MM.1S (cell line): ENCODE measurements at regions not wholly inside any gene's neighbourhood (a gene's known extent, or its start where the extent isn't known, plus 50 kb on each side); places are given as distances from the start of the nearest gene placed in this dataset.
A peak's percentile ranks its signal among the peaks of the same experiment; 100 is the strongest.

Experiments
- DNase-seq: peaks from one replicate; pipeline ENCODE4 v3.0.0-alpha.2; 2015
- H2AFZ ChIP-seq: fragments of 300-600 bp; sonication (generic); 2 replicates; pipeline ENCODE4 v1.6.0; 2016; ENCODE audit warnings: antibody characterized with exemption, low read length
- H3F3A ChIP-seq: fragments of 300-600 bp; sonication (generic); 2 replicates; pipeline ENCODE4 v1.6.1; 2016; ENCODE audit warnings: mild to moderate bottlenecking, antibody characterized with exemption, low read length, moderate library complexity, mixed read lengths; ENCODE audit not compliant: insufficient read depth
- H3K27ac ChIP-seq: fragments of 300-600 bp; sonication (generic); 2 replicates; pipeline ENCODE4 v1.5.1; 2016; ENCODE audit warnings: mild to moderate bottlenecking, low read length
- H3K27me3 ChIP-seq: fragments of 300-600 bp; sonication (generic); replicated peaks from 2 replicates; pipeline ENCODE4 v1.6.0; 2016; ENCODE audit warnings: low read length; ENCODE audit not compliant: insufficient read depth
- H3K36me3 ChIP-seq: fragments of 300-600 bp; sonication (generic); replicated peaks from 2 replicates; pipeline ENCODE4 v1.6.1; 2016; ENCODE audit warnings: mild to moderate bottlenecking, low read length, mixed read lengths; ENCODE audit not compliant: insufficient read depth
- H3K4me1 ChIP-seq: fragments of 300-600 bp; sonication (generic); 2 replicates; pipeline ENCODE4 v1.6.1; 2016; ENCODE audit warnings: low read length, mixed read lengths
- H3K4me2 ChIP-seq: fragments of 300-600 bp; sonication (generic); 2 replicates; pipeline ENCODE4 v1.6.0; 2016; ENCODE audit warnings: low read depth, low read length
- H3K4me3 ChIP-seq: fragments of 300-600 bp; sonication (generic); 2 replicates; pipeline ENCODE4 v1.5.1; 2016; ENCODE audit warnings: low read length, mixed read lengths
- H3K79me2 ChIP-seq: fragments of 300-600 bp; sonication (generic); 2 replicates; pipeline ENCODE4 v1.6.1; 2016; ENCODE audit warnings: mixed run types, low read length, mixed read lengths
- H3K9ac ChIP-seq: fragments of 300-600 bp; sonication (generic); 2 replicates; pipeline ENCODE4 v1.6.1; 2016; ENCODE audit warnings: low read length, mixed read lengths
- H3K9me2 ChIP-seq: fragments of 300-600 bp; sonication (generic); replicated peaks from 2 replicates; pipeline ENCODE4 v1.6.1; 2016; ENCODE audit warnings: mild to moderate bottlenecking, low read length, mixed read lengths; ENCODE audit not compliant: insufficient read depth
- H3K9me3 ChIP-seq: fragments of 300-600 bp; sonication (generic); replicated peaks from 2 replicates; pipeline ENCODE4 v1.6.1; 2016; ENCODE audit warnings: mild to moderate bottlenecking, low read length, mixed read lengths; ENCODE audit not compliant: insufficient read depth
- H4K20me1 ChIP-seq: fragments of 300-600 bp; sonication (generic); 2 replicates; pipeline ENCODE4 v1.6.1; 2016; ENCODE audit warnings: mild to moderate bottlenecking, low read length, moderate library complexity, mixed read lengths; ENCODE audit not compliant: insufficient read depth
- EZH2 ChIP-seq: fragments of 300-600 bp; sonication (generic); optimal IDR thresholded peaks from 2 replicates; pipeline ENCODE3; 2017; ENCODE audit warnings: low read depth, mild to moderate bottlenecking, antibody characterized with exemption, low read length, mixed read lengths
- EZH2phosphoT487 ChIP-seq: fragments of 300-600 bp; sonication (generic); IDR thresholded peaks from 2 replicates; pipeline ENCODE4 v1.6.1; 2018; ENCODE audit warnings: antibody characterized with exemption, low read length
- TF ChIP-seq, protein P1 (sequence below): fragments of 300-600 bp; sonication (generic); IDR thresholded peaks from 2 replicates; pipeline ENCODE4 v1.5.1; 2016; ENCODE audit warnings: antibody characterized with exemption, low read length, mixed read lengths

DNA sequence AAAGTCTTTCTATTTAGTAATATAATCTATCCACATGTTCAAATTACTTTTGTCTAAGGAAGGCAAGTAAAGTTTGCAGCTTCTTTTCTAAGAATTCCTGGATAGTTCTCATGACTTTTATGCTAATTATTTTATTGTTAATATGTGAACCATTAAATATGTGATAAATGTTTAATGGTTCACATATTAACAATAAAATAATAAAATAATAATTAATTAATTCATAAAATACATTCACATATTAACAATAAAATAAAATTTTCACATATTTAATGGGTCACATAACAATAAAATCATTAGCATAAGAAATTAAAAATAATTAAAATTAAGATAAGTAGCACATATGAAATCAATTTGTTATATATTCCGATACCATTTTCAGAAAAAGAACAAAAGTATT lies 1352.4 kb downstream of the ARAP2 start:
- no peak overlapping the region for H3K9ac ChIP-seq
- H4K20me1 ChIP-seq: no peaks in the 10 kb centered on the region
- H3K4me1 ChIP-seq: no peaks in the 10 kb centered on the region
- no peak overlapping the region for H2AFZ ChIP-seq
- no peaks in the 10 kb centered on the region for H3K9me3 ChIP-seq
- no peaks in the 10 kb centered on the region for H3K36me3 ChIP-seq
- H3K4me3 ChIP-seq: no peak overlapping the region
- no peaks in the 10 kb centered on the region for H3K27me3 ChIP-seq
- no peak overlapping the region for H3K4me2 ChIP-seq
- no peaks in the 10 kb centered on the region for H3K79me2 ChIP-seq
- DNase-seq: no peak
- TF ChIP-seq EZH2: no peak
- TF ChIP-seq EZH2phosphoT487: no peak
- TF ChIP-seq, protein P1, sequence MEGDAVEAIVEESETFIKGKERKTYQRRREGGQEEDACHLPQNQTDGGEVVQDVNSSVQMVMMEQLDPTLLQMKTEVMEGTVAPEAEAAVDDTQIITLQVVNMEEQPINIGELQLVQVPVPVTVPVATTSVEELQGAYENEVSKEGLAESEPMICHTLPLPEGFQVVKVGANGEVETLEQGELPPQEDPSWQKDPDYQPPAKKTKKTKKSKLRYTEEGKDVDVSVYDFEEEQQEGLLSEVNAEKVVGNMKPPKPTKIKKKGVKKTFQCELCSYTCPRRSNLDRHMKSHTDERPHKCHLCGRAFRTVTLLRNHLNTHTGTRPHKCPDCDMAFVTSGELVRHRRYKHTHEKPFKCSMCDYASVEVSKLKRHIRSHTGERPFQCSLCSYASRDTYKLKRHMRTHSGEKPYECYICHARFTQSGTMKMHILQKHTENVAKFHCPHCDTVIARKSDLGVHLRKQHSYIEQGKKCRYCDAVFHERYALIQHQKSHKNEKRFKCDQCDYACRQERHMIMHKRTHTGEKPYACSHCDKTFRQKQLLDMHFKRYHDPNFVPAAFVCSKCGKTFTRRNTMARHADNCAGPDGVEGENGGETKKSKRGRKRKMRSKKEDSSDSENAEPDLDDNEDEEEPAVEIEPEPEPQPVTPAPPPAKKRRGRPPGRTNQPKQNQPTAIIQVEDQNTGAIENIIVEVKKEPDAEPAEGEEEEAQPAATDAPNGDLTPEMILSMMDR: no peak
- no peaks in the 10 kb centered on the region for H3F3A ChIP-seq
- H3K27ac ChIP-seq: no peak overlapping the region
- H3K9me2 ChIP-seq: no peaks in the 10 kb centered on the region

DNA sequence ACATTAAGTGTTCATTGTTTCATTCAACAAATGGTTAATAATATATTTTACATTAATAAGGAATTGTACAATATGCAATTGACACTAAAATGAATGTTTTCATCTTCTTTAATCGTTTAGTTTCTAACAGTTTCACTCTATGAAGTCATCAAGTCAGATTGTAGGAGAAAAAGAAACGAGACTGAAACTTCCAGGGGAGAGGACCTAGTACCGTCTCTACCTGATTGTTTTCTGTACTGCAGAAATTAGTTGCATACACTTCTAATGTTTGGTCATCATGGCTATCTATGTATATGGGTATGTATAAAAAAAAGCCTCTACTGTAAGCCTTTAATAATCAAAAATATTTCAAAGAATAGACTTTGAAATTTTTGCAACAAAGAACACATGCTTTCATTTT lies 1350.9 kb downstream of the ARAP2 start:
- no peaks in the 10 kb centered on the region for H3K9me3 ChIP-seq
- no peaks in the 10 kb centered on the region for H3K9me2 ChIP-seq
- H3K9ac ChIP-seq: no peak overlapping the region
- no peaks in the 10 kb centered on the region for H3K79me2 ChIP-seq
- H4K20me1 ChIP-seq: no peaks in the 10 kb centered on the region
- H3K36me3 ChIP-seq: no peaks in the 10 kb centered on the region
- H2AFZ ChIP-seq: no peak overlapping the region
- DNase-seq: peak; percentile 20
- no peaks in the 10 kb centered on the region for H3K27me3 ChIP-seq
- no peaks in the 10 kb centered on the region for H3F3A ChIP-seq
- H3K4me3 ChIP-seq: no peak overlapping the region
- TF ChIP-seq EZH2 (no peak), EZH2phosphoT487 (no peak)
- TF ChIP-seq, protein P1: no peak
- H3K4me2 ChIP-seq: no peak overlapping the region
- no peak overlapping the region for H3K27ac ChIP-seq
- H3K4me1 ChIP-seq: no peaks in the 10 kb centered on the region

DNA sequence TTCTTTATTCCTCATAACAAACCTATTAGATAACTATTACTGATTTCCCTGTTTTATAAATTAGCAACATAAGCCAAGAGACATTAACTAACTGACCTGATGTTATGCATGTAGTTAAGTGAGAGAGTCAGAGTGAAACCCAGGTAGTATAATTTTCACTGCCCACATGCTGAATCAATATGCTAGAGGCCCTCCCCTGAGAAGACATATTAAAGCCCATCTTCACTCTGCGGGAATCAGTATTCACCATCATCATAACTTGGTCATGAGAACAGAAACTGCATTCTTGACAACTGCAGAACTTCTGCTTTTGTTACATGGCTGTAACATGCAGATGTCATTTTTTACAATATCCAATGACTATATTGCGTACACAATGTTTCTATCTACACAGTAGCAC lies 1324.3 kb downstream of the ARAP2 start:
- Histone ChIP-seq H4K20me1 (no peaks in the 10 kb centered on the region), H3K79me2 (no peaks in the 10 kb centered on the region), H3F3A (no peaks in the 10 kb centered on the region), H3K27ac (no peak overlapping the region), H3K36me3 (no peaks in the 10 kb centered on the region), H3K4me2 (no peak overlapping the region), H3K4me1 (no peaks in the 10 kb centered on the region), H3K9ac (no peak overlapping the region), H3K9me3 (no peaks in the 10 kb centered on the region), H3K4me3 (no peak overlapping the region), H2AFZ (no peak overlapping the region), H3K9me2 (no peaks in the 10 kb centered on the region), H3K27me3 (no peaks in the 10 kb centered on the region)
- TF ChIP-seq, protein P1: no peak
- TF ChIP-seq EZH2phosphoT487 (no peak), EZH2 (no peak)
- no peak for DNase-seq
